GM18508 (cell line): ENCODE measurements at regions not wholly inside any gene's neighbourhood (a gene's known extent, or its start where the extent isn't known, plus 50 kb on each side); places are given as distances from the start of the nearest gene placed in this dataset.
"Not testable (repeated sequence)": the region's sequence is repeated elsewhere in the genome, so short reads cannot be mapped to it uniquely, and the experiment has no call there.

Experiments
- ATAC-seq: cut with Tn5 transposase; IDR thresholded peaks from one replicate; pipeline ENCODE4 v1.9.1; 2021; ENCODE audit warnings: moderate number of reproducible peaks; ENCODE audit not compliant: insufficient read depth, unreplicated experiment

DNA sequence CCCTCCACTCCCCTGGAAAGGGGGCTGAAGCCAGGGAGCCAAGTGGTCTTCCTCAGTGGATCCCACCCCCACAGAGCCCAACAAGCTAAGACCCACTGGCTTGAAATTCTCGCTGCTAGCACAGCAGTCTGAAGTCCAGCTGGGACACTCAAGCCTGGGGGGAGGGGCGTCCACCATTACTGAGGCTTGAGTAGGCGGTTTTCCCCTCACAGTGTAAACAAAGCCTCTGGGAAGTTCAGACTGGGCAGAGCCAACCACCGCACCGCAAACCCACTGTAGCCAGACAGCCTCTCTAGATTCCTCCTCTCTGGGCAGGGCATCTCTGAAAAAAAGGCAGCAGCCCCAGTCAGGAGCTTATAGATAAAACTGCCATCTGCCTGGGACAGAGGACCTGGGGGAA lies 114.4 kb upstream of the GNAI1 start:
- ATAC-seq: not testable (repeated sequence)

DNA sequence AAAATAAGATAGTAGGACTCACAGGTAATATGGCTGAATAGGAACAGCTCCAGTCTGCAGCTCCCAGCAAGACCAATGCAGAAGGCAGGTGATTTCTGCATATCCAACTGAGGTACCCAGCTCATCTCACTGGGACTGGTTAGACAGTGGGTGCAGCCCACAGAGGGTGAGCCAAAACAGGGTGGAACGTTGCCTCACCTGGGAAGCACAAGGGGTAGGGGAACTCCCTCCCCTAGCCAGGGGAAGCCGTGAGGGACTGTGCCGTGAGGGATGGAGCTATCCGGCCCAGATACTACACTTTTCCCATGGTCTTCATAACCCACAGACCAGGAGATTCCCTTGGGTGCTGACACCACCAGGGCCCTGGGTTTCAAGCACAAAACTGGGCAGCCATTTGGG lies 114.8 kb upstream of the GNAI1 start:
- ATAC-seq: not testable (repeated sequence)

DNA sequence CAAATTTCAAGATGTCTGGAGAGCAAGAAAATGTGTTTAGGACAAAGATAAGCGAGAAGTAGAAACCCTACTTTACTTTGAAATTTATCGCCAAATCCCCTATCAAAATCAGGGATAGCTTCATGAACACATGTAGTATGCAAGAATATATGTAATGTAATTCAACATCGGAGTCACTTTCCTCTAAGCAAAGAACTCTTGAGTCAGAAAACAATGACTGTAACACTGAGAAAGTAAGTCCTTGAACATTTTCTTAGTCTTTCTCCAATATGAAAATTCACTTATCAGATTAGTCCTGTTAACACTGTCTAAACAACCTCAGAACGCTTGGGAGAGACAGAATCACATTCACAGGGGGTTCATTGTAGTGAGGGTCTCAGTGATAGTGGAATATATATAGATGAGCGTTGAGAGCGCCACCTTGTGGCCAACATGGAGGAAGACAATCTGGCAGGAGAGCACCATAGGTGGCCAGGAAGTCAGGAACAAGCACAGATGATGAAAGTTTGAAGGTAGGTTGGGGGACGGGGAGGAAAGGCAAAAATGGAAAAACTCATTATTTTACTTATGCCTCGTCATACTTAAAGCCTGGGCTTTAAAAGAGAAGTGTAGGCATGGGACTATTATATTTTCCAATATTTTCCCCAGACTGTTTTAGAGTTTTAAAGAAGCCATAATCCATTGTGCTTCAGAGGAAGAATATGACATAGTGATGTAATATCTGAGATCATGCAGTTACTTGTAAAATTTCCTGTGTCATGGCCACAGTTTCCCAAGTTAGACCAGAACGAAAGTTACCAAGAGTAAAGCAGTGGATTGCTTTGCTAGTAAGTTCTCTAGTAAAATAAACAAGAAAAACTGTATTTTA lies 115.5 kb upstream of the GNAI1 start:
- peak; percentile 98 for ATAC-seq

DNA sequence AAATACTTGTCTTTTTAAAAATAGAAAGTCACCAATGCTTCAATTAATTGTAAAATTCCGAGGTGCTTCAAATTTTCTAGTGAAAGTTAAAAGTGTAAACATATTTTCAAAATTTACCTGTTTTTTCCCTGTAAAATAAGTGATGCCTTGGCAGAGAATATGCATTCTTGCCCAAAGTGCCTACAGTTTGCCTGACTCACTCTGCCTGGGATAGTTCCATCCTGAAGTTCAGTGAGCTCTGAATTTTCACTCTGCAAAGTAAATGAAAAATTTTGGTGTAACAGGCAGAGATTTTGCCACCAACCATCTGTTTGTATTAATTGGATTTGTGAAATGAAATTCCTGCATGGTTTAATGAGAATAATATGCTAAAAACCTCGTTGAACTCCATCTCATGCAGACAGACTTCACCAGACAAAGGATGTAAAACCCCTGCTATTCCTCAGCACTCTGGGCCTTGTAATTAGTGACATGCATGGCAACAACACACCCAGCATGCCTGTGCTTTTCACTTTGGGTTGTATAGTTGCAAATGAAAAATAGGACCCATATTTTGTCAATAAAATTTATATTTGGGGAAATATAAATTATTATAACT lies 117.4 kb upstream of the GNAI1 start:
- no peak for ATAC-seq

DNA sequence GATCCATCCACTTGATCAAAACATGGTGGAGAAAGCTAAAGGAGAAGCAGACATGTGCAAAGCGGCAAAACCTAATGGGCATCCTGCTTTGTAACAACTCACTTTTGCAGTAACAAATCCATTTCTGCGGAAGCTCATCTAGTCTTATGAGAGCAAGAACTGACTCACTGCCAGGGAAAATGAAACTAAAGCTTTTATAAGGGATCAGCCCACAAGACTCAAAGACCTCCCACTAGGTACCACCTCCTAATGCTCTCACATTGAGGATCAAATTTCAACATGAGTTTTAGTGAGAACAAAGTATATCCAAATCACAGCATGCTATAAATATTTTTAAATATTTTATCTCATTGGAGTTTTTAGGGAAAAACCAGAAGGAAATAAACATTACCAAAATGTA lies 120.1 kb upstream of the GNAI1 start:
- no peak for ATAC-seq

DNA sequence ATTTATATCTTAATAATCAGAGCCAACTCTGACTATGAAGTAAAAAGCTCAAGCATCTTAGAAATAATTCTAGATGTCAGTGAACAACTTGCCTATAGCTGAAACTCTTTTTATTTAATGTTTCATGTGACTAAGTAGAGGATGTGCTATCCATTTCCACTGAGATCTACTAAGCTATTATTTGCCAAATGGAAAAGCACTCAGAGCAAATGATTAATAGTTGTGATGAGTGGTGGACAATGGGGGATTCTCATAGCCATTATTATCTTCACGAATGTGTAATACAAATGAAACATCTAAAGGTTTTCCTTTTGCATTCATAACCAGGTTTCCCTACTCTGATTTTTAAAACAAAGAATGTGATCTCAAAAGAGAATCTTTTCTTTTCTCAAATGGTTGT lies 126.6 kb upstream of the GNAI1 start:
- no peak for ATAC-seq

DNA sequence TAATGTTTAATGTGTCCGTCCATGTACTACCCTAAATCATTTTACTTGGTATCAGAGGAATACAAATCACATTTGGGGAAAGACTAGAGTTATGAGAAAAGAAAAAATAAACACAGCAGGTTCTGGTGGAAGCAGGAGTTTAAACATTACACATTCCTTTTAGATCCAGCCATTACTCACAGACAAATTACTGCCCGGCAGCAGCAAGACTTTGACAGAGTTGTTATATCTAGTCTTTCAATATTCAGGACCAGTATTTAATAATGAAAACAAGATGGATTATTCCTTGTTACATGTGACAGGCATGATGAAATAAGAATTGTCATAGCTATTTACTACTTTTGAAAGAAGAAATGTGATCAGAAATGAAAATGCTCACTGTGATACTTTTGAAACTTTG lies 131.8 kb upstream of the GNAI1 start:
- ATAC-seq: no peak

DNA sequence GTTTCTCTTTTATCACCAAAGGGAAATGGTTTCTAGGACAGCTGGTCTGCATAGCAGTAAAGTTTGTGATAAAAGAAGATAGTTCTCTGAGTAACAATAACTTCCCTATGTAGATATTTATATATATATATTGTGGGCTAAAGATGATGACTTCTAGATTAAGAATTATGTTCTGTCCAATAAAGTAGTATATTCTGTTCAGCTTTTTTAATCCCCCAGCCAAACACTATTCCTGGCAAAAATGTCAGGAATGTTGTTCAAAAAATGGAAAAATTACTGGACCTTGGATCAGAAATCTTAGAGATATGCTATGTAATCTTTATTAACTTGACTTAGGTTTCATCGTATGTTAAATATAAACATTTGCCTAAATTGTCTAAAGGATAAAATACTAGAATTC lies 136.3 kb upstream of the GNAI1 start:
- no peak for ATAC-seq

DNA sequence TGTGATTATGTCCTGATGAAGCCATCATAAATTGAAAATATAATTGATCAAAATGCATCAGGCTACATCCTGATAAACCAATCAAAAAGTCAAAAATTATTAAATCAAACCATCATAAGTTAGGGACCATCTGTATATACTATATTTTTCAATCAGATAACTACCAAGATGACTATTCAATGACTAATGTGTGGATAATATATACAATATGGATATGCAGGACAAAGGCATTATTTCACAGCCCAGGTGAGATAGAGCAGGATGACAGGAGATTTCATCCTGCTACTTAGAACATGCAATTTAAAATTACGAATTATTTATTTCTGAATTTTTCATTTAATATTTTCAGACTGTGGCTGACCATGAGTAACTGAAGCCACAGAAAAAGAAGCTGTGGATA lies 137.3 kb upstream of the GNAI1 start:
- no peak for ATAC-seq

DNA sequence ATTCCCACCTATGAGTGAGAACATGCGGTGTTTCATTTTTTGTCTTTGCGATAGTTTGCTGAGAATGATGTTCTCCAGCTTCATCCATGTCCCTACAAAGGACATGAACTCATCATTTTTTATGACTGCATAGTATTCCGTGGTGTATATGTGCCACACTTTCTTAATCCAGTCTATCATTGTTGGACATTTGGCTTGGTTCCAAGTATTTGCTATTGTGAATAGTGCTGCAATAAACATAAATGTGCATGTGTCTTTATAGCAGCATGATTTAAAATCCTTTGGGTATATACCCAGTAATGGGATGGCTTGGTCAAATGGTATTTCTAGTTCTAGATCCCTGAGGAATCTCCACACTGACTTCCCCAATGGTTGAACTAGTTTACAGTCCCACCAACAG lies 138.9 kb upstream of the GNAI1 start:
- ATAC-seq: not testable (repeated sequence)

DNA sequence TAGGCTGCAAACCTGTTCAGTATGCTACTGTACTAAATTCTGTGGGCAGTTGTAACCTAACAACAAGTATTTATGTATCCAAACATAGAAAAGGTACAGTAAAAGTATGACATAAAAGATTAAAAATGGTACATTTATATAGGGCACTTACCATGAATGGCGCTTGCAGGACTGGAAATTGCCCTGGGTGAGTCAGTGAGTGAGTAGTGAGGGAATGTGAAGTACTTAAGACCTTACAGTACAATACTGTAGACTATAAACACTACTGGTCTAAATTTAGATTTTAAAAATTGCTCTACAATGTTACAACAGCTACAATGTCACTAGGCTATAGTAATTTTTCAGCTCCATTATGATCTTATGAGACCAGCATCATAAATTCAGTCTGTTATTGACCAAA lies 146.0 kb upstream of the GNAI1 start:
- no peak for ATAC-seq

DNA sequence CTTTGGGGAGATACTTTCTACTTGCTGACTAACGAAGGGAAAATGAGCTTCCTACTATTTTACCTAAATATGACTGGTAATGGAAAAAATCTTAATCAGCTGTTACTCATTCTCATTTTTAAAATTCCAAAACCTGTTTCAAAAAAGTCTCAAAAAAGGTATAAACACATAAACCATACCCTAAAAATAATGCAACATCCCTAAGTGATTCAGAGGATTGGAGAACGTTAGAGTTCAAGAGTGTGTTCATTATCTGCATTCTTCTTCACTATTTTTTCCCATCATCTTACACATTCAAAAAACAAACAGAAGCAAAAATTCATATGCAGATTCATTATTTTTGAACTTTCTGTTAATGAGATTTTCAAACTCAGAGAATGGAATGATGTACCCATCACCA lies 150.4 kb upstream of the GNAI1 start:
- ATAC-seq: no peak

DNA sequence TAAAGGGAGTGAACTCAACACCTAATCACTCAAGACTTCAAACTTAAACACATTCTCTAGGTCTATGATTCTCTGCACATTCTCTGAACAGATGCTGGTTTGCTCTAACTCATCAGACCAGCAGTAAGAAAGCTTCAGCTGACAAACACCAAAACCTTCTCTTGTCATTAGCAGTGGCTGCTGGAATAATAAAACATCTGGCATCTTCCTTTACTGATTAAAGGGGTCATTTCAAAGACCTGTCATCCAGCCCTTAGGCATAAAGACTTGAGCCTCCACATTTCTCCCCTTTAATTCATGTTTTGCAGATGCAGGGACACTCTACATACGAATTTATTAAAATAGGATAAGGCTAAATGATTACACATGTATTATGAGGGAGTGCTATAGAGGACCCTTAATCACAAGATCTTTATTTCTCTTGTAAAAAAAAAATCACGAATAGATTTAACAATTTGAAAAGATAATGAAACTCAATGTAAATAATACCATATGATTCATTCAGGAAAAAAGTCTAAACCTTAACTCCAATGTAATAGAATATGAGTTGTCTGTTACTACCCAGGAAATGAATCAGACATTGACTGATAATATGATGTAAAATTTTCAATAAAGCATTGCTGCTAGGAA lies 152.4 kb upstream of the GNAI1 start:
- ATAC-seq: no peak

DNA sequence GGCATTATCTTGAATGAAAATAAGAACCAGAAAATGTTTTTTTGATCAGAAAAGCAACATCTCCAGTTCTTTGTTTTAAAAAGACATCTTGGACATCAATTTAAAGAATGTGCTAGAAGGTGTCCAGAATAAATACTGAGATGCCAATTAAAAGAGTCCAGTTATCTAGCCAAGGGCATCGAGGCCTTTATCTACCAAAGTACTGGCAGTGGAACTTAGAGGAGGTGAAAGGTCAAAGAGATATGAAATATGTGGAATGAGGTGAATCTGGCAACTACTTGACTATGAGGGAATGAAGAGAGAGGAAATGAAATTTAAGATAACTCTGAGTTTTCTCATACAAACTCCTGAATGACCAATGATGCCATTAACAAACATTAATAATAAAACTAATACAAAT lies 154.3 kb upstream of the GNAI1 start:
- ATAC-seq: no peak

DNA sequence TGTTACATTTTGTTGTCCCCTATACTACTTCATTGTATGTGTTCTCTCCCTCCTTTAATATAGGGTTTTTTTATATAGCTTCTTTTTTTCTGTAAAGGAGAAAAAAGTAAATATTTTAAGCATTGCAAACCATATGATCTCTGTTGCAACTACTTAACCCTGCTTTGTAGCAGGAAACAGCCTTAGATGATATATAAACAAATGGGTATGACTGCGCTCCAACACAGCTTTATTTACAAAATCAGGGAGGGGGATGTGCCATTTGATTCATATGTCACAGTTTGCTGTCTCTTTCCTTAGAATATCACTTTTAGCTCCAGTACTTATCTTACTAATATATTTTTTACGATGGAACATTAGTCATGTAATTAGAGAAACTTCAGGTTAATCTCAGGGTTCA lies 155.2 kb upstream of the GNAI1 start:
- no peak for ATAC-seq

DNA sequence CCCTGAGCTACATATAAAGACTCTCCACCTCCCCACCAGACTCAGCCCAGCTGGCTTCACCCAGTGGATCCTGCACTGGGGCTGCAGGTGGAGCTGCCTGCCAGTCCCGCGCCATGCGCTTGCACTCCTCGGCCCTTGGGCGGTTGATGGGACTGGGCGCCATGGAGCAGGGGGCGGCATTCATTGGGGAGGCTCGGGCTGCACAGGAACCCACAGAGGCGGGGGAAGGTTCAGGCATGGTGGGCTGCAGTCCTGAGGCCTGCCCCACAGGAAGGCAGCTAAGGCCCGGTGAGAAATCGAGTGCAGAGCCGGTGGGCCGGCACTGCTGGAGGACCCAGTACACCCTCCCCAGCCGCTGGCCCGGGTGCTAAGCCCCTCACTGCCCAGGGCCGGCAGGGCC lies 157.2 kb upstream of the GNAI1 start:
- no peak for ATAC-seq

DNA sequence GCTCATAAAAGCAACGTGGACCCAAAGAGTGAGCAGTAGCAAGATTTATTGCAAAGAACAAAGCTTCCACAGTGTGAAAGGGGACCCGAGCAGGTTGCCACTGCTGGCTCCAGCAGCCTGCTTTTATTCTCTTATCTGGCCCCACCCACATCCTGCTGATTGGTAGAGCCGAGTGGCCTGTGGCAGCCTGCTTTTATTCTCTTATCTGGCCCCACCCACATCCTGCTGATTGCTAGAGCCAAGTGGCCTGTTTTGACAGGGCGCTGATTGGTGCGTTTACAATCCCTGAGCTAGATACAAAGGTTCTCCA lies 158.0 kb upstream of the GNAI1 start:
- not testable (repeated sequence) for ATAC-seq

DNA sequence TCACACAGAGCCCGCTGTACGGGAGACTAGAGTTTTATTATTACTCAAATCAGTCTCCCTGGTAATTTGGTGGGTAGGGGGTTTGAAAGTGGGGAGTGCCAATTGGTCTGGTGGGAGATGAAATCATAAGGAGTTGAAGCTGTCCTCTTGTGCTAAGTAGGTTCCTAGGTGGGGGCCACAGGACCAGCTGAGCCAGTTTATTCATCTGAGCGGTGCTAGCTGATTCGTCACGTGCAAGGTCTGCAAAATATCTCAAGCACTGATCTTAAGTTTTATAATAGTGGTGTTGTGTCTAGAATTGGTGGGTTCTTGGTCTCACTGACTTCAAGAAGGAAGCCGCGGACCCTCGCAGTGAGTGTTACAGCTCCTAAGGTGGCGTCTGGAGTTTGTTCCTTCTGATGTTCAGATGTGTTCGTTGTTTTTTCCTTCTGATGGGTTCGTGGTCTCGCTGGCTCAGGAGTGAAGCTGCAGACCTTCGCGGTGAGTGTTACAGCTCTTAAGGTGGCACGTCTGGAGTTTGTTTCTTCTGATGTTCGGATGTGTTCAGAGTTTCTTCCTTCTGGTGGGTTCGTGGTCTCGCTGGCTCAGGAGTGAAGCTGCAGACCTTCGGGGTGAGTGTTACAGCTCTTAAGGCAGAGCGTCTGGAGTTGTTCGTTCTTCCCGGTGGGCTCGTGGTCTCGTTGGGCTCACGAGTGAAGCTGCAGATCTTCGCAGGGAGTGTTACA lies 158.5 kb upstream of the GNAI1 start:
- not testable (repeated sequence) for ATAC-seq

DNA sequence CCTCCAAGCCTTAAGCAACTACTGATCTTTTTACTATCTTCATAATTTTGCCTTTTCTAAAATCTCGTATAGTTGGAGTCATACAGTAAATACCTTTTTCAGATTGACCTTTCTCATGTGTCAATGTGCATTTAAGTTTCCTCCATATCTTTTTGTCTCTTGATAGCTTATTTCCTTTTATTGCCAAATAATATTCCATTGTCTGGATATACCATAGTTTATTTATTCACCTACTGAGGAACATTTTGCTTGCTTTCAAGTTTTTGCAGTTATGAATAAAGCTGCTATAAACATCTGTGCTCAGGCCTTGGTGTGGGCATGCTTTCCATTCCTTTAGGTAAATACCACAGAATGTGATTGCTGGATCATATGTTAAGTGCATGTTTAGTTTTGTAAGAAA lies 161.2 kb upstream of the GNAI1 start:
- no peak for ATAC-seq

DNA sequence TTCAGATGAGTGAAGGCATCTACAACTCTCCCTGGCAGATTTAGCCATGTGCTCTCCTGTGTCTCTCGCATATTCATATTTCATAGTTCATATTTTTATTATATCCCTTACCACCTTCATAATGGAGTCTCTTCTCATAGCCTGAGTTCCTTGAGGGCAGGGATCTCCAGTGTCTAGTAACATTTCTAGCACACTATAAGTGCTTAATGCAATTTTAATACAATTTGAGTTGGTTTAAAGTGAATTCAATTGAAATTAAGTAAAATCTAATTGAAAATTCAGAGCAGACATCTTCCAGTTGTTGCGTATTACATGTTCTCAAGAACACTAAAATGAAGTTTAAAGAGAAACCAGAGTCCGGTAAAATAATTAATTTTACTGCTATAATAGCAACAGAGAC lies 163.6 kb upstream of the GNAI1 start:
- no peak for ATAC-seq

DNA sequence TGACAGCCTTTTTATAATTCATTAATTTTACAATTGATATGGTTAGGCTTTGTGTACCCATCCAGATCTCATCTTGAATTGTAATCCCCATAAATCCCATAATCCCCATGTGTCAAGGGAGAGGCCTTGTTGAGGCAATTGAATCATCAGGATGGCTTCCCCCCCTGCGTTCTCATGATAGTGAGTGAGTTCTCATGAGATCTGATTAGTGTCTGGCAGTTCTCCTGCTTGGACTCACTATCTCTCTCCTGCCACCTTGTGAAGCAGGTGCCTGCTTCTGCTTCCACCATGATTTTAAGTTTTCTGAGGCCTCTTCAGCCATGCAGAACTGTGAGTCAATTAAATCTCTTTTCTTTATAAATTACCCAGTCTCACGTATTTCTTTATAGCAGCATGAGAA lies 165.7 kb upstream of the GNAI1 start:
- no peak for ATAC-seq
